KMS-11 (cell line): ENCODE measurements at regions not wholly inside any gene's neighbourhood (a gene's known extent, or its start where the extent isn't known, plus 50 kb on each side); places are given as distances from the start of the nearest gene placed in this dataset.

Experiments used
- H2AFZ ChIP-seq: fragments of 200-600 bp; sonication (generic); 2 replicates; pipeline ENCODE4 v1.6.1; 2016; ENCODE audit warnings: antibody characterized with exemption, mixed run types, low read depth
- H3K27ac ChIP-seq: fragments of 200-600 bp; sonication (generic); 2 replicates; pipeline ENCODE4 v1.6.1; 2016; ENCODE audit warnings: mild to moderate bottlenecking, mixed run types
- H3K27me3 ChIP-seq: fragments of 200-600 bp; sonication (generic); 2 replicates; pipeline ENCODE4 v1.6.1; 2017; ENCODE audit warnings: mild to moderate bottlenecking, low read depth, mixed run types, moderate library complexity; ENCODE audit not compliant: insufficient read depth
- H3K36me3 ChIP-seq: fragments of 200-600 bp; sonication (generic); 2 replicates; pipeline ENCODE4 v1.6.1; 2017; ENCODE audit warnings: mild to moderate bottlenecking, mixed run types; ENCODE audit not compliant: insufficient read depth
- H3K4me1 ChIP-seq: fragments of 200-600 bp; sonication (generic); 2 replicates; pipeline ENCODE4 v1.6.1; 2016; ENCODE audit warnings: mild to moderate bottlenecking, low read depth, mixed run types; ENCODE audit not compliant: poor library complexity, severe bottlenecking
- H3K4me2 ChIP-seq: fragments of 200-600 bp; sonication (generic); 2 replicates; pipeline ENCODE4 v1.7.0; 2016; ENCODE audit warnings: mild to moderate bottlenecking, mixed run types
- H3K4me3 ChIP-seq: fragments of 200-600 bp; sonication (generic); IDR thresholded peaks from 2 replicates; pipeline ENCODE4 v1.6.1; 2017; ENCODE audit warnings: low read depth, low read length, mixed read lengths; ENCODE audit not compliant: insufficient read depth
- H3K79me2 ChIP-seq: fragments of 200-600 bp; sonication (generic); 2 replicates; pipeline ENCODE4 v1.6.1; 2016; ENCODE audit warnings: low read depth, mixed run types; ENCODE audit not compliant: insufficient read depth
- H3K9ac ChIP-seq: fragments of 200-600 bp; sonication (generic); 2 replicates; pipeline ENCODE4 v1.6.1; 2016; ENCODE audit warnings: mild to moderate bottlenecking, mixed run types
- H4K20me1 ChIP-seq: fragments of 200-600 bp; sonication (generic); 2 replicates; pipeline ENCODE4 v1.6.1; 2016; ENCODE audit warnings: mild to moderate bottlenecking, mixed run types; ENCODE audit not compliant: insufficient read depth
- CTCF ChIP-seq: fragments of 200-600 bp; sonication (generic); conservative IDR thresholded peaks from 2 replicates; pipeline ENCODE4 v1.6.1; 2017; ENCODE audit warnings: low read depth, mild to moderate bottlenecking, antibody characterized with exemption, low read length, moderate library complexity, mixed read lengths

GRCh38 chr15:69997161-69997485 lies 100.6 kb downstream of the TLE3 start:
- H3K4me1 ChIP-seq, result no peaks in the 10 kb centered on the region
- H3K9ac ChIP-seq, result no peak overlapping the region
- H3K79me2 ChIP-seq, result no peaks in the 10 kb centered on the region
- no peak overlapping the region for H3K27ac ChIP-seq
- no peak overlapping the region for H2AFZ ChIP-seq
- H3K4me3 ChIP-seq, result no peak overlapping the region
- no peaks in the 10 kb centered on the region for H4K20me1 ChIP-seq
- H3K27me3 ChIP-seq, result no peaks in the 10 kb centered on the region
- no peaks in the 10 kb centered on the region for H3K36me3 ChIP-seq
- TF ChIP-seq CTCF, result no peak
- no peak overlapping the region for H3K4me2 ChIP-seq
